Ovary (tissue), 3 donors: ENCODE measurements at regions not wholly inside any gene's neighbourhood (a gene's known extent, or its start where the extent isn't known, plus 50 kb on each side); places are given as distances from the start of the nearest gene placed in this dataset.

Experiments
- CTCF ChIP-seq, 3 donors: fragments of 450-650 bp in 2 of 3; fragments of 200-600 bp in 1 of 3; IDR thresholded peaks; one replicate each; pipeline versions ENCODE4 v1.5.1 to v1.8.0; 2016 to 2022; ENCODE audit warnings: antibody characterized with exemption in 3 of 3, mild to moderate bottlenecking in 1 of 3
- POLR2A ChIP-seq: fragments of 450-650 bp; IDR thresholded peaks from one replicate; pipeline ENCODE4 v1.6.1; 2017; ENCODE audit warnings: antibody characterized with exemption, mild to moderate bottlenecking, moderate library complexity
- donor health status: DM: no; HTN: no; CAD: no.

GRCh38 chr13:31394506-31394905 is 194.7 kb downstream of the B3GLCT start:
- TF ChIP-seq POLR2A (no peak), CTCF (IDR thresholded peaks at IDR 0.05) (no peak)
